Activated CD4-positive, alpha-beta T cell treated with anti-CD3 and anti-CD28 coated beads, Interleukin-2, amount 50 U/mL, for 4 hours (primary cell): ENCODE measurements at regions not wholly inside any gene's neighbourhood (a gene's known extent, or its start where the extent isn't known, plus 50 kb on each side); places are given as distances from the start of the nearest gene placed in this dataset.
"Not testable (repeated sequence)": the region's sequence is repeated elsewhere in the genome, so short reads cannot be mapped to it uniquely, and the experiment has no call there.

Experiments used
- DNase-seq, 2 experiments: peaks; one replicate each; pipeline ENCODE4 v3.0.0-alpha.2; 2020

DNA sequence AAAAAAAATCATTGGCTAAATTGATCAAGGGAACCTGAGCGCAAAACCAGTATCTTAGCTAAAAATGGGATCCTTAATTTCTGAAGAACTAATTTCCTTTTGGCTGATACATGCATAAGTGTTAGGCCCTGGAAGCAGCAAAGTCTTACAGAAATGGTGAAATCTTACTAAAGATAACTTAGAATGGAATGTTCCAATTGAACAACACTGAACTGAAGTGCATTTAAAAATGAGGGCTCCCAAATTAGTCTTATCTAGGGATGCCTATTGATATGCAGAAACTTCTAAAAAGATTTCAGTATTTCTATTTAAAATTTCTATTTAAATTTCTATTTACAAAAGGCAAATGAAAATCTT lies 120.7 kb upstream of the BANK1 start:
- no peak for DNase-seq

DNA sequence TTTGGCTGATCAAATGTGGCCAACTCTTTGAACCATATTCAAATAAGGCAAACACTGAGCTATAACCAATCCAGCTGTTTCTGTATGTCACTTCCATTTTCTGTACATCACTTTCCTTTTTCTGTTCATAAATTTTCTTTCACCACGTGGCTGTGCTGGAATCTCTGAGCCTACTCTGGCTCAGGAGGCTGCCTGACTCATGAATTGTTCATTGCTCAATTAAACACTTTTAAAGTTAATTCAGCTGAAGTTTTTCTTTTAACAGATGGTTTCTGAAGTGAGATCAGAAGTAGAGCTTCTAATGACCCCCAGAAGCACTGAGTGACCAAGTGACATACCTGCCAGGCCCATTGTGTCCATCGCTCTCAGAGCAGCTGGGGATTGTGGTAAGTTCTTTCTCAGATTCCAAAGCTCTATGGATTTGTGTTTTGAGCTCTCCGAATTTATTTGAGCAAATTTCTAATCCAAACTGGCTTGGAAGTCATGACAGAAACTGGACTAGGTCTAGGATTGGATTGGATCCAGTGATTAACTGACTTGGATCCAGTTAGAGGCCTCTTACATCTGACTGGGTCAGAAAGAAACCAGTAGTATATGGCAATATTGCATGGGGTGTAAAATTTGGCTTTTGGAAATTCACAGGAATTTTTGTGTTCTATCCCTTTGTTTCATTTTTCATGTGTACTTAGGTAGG lies 121.2 kb upstream of the BANK1 start:
- no peak for DNase-seq

DNA sequence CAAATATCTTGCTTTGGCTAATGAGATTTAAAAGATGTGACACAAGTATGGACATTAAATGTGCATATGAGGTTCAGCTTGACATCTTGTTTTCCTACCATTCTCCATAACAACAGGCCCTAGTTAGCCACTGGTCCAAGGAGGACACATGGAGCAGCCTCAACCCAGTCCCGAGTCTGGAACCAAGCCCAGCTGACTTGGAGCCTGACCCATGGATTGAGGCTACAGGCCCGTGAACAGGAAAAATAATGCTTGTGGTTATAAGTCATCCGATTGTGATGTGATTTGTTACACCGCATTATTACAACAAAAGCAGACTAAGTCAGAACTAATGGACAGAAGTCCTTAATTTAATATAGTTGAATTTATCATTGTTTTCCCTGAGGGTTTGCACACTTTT lies 123.2 kb upstream of the BANK1 start:
- DNase-seq = no peak

DNA sequence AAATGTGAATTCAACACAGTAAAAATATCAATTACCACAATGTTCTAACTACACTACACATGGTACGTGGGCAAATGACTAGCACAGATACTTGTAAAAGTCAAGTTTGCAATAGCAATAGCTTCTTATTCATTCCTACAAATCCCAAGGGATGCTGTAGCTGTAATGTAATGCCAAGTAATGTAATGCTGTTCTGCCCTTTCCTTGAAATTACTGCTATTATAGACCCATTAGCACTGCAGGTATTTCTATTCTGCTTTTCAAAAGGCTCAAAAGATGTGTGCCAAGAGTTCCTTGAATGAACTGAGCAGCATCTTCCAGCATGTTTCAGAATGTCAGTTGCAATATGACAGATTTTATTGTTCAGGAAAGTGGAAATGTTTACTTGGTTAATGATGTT lies 129.9 kb upstream of the BANK1 start:
- no peak for DNase-seq

DNA sequence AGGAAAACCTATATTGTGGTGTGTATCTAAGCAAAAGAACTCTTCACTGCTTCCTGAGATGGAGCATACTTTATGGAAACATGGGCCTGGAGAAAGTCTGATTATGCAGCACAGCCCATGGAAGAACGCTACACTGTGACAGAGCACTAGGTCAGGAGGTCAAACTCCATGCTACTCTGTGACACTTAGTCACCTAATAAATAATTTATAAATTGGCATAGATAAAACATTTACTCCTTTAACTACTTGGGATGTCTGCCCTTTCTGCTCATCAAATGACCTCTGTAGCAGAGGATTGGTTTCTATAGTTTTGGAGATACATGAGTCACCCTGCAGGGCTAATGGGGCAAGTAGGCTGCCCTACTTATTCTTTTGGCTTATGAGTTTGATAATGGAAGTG lies 134.7 kb upstream of the BANK1 start:
- no peak for DNase-seq

DNA sequence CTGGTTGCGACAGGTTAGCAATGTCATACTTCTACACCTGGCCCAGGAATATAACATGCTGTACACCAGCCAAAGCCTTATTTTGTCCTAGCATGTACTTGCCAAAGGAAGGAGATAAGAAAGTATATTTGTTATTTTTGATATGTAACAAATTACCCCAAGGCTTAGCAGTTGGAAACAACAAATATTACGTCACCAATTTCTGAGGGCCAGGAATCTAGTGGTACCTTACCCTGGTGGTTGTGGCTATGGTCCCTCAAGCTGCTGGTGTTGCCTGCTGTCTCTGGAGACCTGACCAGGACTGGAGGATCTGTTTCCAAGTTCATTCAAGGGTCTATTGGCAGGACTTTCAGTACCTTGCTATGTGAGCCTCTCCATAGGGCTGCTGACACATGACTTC lies 135.5 kb upstream of the BANK1 start:
- no peak for DNase-seq

DNA sequence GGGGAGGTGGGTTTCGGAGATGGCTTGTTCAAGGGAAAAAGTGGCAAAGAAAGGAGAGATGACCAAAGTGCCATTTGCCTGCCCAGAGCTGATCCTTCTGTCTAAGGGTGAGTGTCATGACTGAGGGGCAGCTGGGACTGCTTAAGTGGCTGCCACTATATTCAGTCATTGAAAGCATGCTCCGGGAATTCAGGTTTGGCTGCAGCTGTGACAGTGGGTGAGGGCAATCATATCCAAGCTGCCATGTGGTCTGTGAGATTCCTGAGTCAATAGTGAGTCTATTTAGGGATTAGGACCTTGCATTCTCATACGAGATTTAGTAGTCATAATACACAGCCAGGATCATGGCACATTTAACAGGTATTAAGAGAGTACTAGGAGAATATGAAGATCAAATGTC lies 138.8 kb upstream of the BANK1 start:
- no peak for DNase-seq

DNA sequence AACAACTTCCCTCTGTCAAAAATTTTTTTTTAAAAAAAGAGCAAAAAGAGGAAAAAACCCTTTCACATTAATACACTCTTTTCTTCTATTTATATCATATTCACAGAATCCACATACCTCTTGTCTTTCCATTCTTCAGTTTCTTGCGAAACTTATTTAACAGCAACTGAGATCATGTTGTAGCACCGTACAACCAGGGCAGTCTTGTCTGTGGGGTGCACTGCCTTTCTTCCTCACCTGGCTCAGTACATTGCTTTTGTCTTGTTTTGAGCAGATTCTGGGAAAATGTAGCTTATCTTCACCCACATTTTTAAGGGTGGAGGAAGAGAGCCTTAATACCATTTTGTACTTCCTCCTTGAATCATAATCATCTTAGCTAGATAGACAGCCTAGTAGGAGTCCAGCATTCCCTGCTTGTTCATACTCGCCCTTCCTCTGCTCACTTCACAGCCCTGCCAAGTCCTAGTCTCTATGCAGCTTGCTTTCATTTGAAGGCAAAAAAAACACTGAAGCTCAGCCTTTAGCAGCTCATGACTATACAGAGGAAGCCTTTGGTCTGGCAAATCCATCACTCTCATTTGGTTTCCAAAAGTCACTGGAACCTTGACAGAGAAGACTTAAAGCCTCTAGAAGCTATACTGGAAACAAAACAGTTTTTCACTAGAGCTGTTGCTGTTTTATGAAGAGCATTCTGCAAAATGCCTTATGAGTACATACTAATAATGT lies 140.6 kb upstream of the BANK1 start:
- no peak for DNase-seq

DNA sequence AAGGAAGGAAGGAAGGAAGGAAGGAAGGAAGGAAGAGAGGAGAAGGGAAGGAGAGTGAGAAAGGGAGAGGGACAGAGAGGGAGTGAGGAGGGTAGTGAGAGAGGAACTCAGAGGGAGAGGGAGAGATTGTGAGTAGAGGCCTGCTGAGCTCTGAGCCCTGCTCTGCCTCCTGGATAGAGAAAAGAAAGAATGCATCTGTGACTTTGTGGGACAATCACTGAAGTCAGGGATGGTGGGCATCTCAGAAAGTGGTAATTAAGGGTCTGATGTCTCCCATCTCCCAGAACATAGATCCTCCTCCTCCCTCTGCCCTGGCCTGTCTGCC lies 142.9 kb upstream of the BANK1 start:
- DNase-seq = no peak

DNA sequence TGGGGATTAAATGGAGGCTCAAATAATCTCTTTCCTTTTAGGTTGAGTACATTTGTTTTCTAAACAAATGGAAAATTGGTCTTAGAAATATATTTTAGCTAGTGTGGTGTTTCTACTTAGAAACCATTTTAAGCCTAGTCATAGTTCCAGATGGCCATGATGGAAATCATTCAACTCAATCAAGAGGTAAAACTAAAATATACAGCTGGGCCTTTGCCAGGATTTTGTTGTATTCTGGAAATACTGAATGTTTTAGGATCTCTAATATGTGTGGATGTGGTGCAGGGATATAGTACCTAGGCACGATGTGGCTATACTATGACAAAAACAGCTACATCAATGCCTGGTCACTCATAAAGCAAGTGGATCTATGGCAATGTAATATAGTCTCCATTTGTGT lies 146.0 kb upstream of the BANK1 start:
- DNase-seq = no peak

DNA sequence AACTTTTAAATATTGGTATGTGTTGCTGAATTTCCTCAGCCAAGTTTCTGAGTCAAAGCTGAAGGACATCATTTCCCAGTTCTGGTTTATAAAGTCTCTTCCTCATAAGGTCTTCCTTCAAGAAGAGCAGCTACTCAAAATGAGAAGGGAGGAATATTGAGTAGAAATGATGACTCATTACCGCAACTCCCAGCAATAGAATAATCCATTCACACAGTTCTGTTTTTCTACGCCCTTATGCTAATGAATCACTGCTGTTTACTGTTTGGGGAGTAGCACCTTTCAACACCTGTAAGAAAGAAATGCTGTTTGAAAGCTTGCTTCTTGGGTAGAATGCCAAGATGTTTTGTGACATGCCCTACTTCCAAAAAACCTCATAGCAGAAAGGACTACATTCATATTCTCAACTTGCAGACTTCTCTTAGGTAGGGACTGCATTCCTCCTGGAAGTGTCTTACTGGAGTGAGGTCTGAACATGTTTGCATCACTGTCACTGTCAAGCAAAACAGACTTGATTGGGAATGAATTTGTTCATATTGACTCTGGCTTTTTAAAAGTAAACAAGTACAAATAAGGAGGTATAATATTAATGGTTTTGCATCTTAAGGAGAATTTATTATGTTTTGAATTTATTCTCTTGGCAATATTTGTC lies 147.2 kb upstream of the BANK1 start:
- DNase-seq = no peak

DNA sequence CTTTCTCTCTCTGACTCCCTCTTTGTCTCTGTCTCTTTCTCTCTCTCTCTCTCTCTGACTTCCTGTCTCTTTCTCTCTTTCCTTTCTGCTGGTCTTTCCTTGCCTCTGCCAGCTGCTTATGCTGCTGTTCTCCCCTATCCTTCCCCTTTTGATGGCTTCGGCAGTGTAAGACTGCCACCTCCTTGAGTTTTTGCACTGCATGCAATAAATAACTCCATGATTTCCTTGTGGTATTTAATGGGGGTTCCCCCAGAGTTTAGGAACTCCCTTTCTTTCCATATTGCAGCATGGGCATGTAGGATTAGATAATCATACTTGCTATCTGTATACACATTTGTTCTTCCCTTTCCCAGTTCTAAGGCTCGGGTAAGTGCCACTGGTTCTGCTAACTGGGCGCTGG lies 157.8 kb upstream of the BANK1 start:
- DNase-seq = not testable (repeated sequence)

DNA sequence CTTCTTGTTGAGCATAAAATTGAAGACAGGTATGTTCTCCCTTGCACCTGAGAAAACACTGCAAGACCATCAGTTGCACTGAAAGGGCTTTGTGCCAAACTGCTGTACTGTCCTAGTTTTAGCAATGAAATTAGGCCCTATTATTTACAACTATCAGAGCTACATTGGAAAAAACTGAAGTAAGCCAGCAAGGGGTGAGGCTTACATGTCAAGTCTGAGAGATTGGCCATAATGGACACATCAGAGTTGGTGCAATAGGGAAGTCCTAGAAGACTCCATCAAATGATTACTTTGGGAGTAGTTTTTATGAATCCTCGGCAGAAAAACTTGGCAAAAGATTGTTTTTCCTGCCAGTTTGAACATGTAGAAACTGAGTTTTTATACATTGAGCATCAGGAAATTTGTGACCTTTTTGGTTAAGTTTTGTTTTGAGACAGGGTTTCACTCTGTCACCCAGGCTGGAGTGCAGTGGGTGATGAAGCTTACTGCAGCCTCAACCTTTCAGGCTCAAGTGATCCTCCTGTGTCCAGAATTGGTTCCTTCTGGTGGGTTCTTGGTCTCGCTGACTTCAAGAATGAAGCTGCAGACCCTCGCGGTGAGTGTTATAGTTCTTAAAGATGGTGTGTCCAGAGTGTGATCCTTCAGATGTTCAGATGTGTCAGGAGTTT lies 160.1 kb upstream of the BANK1 start:
- DNase-seq = no peak

DNA sequence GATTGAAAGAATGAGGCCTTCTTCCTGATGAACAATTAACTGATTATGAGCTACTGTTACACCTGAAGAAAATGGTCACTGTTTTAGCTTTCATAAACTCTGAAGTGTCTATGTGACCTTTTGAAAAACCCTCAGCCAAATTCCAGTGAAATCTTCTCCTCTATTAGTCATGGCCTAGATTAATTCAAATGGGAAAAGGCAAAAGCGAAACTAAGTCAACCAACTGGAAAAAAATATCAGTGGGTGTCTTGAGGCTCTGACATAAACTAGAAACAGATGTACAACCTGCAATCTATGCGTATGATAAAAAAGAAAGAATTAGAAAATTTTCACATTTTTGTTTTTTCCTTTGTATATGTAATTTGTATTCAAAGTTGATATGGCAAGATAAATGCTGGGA lies 169.4 kb upstream of the BANK1 start:
- DNase-seq = no peak

DNA sequence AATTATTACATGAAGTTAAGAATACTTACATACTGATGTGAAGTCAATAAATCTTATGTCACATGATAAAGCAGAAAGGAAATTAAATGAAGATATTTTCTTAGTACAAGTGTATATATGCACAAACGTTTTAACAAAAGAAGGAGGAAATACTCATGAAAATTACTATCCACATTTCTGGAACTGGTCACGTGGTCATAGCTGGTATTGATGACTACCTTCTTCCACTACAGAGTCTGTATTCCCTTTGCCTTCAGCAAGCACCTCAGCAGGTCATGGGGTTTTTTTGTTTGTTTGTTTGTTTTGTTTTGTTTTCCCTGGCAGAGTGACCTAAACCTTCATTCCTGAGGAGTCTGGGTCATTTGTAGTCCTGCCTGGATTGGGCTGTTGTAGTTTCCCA lies 174.9 kb upstream of the BANK1 start:
- DNase-seq = no peak

DNA sequence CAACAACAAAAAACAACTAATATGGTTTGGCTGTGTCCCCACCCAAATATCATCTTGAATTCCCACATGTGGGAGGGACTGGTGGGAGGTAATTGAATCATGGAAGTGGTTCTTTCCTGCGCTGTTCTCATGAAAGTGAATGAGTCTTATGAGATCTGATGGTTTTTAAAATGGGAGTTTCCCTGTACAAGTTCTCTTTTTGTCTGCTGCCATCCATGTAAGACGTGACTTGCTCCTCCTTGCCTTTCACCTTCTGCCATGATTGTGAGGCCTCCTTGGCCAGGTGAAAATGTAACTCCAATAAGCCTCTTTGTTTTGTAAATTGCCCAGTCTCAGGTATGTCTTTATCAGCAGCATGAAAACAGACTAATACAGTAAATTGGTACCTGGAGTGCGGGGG lies 183.5 kb upstream of the BANK1 start:
- DNase-seq = not testable (repeated sequence)

DNA sequence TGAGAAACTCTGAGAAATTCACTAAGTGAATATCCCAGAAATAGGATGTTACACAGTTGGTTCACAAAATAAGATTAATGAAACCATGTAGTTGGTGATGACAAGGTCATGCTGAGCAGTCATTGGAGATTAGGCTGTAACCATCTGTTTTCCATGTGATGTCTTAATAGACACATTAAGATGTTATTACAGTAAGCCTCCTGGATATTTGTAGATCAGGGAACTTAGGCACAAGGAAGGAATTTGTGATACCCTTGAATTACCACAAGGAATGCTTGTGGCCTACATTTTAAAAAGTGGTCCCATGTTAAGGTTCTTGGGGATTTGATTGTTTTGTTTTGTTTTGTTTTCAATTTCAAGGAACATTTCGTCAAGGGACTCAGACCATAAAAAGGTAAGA lies 185.6 kb upstream of the BANK1 start:
- DNase-seq = no peak

DNA sequence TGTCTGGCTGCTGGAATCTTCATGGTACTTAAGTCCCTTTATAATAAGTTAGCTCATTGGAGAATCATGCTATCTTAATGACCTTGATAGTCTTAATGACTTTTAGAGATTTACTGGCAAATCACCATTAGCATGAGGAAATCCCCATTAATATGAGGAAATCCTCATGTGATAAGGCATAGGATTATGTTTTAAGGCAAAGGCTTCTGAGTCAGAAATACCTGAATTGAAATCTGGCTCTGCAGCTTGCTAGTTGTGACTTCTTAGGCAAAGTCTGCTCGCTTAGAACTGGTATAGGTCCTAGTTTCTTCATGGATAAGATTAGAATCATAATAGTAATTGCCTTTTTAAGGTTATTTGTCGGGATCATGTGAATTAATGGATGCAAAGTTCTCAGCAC lies 190.2 kb upstream of the BANK1 start:
- DNase-seq = no peak

DNA sequence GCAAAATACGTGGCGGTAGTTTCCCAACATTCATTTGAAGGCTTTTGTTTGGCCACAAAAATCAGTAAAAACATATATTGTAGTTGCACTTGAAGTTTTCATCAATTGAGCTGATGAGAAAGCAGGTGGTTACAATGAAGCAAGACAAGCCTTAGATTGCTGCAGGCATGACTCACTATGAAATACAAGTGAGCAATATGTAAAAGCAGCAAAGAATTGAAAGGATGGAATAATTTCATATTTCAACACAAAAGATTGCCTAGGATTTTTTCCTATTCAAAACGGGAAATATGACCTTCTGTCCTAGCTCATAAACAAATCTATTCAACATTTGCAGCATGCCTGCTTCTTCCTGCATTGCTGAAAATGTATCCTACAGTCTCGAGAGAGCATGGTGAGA lies 190.9 kb upstream of the BANK1 start:
- DNase-seq = no peak

DNA sequence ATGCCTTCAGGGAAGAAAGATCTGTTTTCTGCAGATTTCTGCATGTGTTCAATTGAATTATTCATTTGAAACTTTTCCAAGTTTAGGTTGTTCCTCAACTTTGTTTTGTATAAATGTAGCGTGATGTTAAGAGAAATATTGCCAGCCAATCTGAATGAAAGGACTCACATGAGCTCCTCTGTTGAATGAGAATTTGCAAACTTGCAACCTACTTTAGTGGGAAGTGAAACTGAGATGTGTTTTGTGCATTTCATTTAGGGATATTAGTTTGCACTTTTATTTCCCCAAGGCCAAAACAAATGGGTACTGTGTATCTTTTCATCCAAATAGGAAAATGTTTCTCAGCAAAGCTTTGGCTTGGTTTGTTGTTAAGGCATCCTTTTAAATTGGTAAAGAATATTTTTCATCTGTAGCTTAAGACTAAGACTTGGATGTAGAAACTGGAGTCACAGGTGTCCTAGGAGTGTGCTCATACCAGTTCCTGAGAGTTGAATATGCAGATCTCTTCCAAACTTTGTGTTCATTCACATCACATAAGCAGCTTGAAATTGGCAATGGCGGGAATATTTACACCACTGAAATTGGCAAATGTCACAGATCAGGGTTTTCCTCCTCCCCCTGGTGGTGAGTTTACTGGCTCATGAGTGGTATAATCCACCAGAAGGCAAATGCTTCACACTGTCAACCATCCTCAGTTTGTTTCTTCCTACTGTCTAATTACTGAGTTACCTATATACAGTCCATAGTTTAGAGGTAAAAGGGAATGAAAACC lies 193.6 kb upstream of the BANK1 start:
- DNase-seq = peak; percentile 8

DNA sequence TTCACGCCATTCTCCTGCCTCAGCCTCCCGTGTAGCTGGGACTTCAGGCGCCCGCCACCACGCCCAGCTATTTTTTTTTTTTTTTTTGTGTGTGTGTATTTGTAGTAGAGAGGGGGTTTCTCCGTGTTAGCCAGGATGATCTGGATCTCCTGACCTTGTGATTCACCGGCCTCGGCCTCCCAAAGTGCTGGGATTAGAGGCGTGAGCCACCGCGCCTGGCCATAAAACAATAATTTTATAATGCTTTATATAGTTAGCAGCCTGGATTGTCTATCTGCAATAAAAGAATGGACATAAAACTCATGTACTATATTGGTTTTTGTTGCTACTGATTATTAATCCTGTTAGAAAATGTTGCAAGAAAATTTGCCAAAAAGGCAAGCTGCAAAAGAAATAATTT lies 195.9 kb upstream of the BANK1 start:
- DNase-seq = no peak

DNA sequence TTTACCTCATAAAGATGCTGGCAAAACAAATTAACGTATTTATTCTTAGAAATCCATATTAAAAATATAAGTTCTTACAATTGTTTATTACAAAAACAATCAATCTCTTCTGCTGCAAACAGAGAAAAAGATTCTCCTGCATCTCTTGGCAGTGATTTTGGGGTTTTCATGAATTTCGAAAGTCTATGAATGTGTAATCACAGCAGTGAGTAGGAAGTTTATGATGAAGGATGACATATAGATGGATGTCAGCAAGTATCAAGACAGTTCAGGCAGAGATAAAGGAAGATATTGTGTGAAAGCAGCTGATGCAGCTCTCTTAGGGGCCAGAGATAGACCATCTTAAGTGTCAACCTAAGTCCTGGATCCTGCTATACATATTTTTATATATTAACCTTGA lies 196.9 kb upstream of the BANK1 start:
- no peak for DNase-seq

DNA sequence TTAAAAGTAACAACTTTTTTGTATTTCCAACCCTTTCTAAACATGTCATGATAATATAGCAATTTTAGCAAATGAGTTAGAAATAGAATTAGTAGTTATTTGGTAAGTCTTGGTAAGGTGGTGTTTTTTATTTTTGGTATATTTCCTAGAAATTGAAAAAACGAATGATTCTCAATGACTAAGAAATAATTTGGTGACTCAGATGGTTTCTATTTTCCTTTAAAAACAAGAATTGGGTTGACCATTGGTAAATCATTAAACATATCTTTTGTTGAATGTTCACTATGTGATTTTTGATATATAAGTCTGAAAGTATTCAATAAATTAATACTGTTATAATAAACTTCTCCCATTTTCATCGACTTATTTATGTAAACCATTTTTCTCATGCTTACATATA lies 206.2 kb upstream of the BANK1 start:
- DNase-seq = no peak
